Left ventricle myocardium inferior (tissue), 1 donor: ENCODE measurements at regions not wholly inside any gene's neighbourhood (a gene's known extent, or its start where the extent isn't known, plus 50 kb on each side); places are given as distances from the start of the nearest gene placed in this dataset.

Experiments
- DNase-seq: peaks from one replicate; pipeline ENCODE4 v3.0.0-alpha.2; 2020
- H3K27ac ChIP-seq: fragments of 200-600 bp; replicated peaks from 2 replicates; pipeline ENCODE4 v1.8.0; 2021
- H3K27me3 ChIP-seq: fragments of 200-600 bp; 2 replicates; pipeline ENCODE4 v1.8.0; 2021; ENCODE audit warnings: low read depth
- H3K36me3 ChIP-seq: fragments of 200-600 bp; 2 replicates; pipeline ENCODE4 v1.8.0; 2021
- H3K4me1 ChIP-seq: fragments of 200-600 bp; 2 replicates; pipeline ENCODE4 v1.8.0; 2021
- H3K4me3 ChIP-seq: fragments of 200-600 bp; 2 replicates; pipeline ENCODE4 v1.8.0; 2021; ENCODE audit warnings: mild to moderate bottlenecking, moderate library complexity
- H3K9me3 ChIP-seq: fragments of 200-600 bp; replicated peaks from 2 replicates; pipeline ENCODE4 v1.8.0; 2021
- CTCF ChIP-seq: fragments of 200-600 bp; IDR thresholded peaks from 2 replicates; pipeline ENCODE4 v1.8.0; 2021; ENCODE audit warnings: antibody characterized with exemption, mild to moderate bottlenecking, borderline replicate concordance
- intact Hi-C: fragments of 100-400 bp; cut with micrococcal nuclease; formaldehyde crosslinking; loops from one replicate; pipeline ENCODE4 v1.11.0; 2022
- donor health status: DM: no; HTN: yes; CAD: no; lungs with severe emphysema.

- H3K27me3 ChIP-seq: no peaks in the 10 kb centered on the region
- DNase-seq: no peak
- H3K4me1 ChIP-seq: peaks cover 6% of the 10 kb centered on the region
- H3K36me3 ChIP-seq: no peaks in the 10 kb centered on the region
- no peak overlapping the region for H3K27ac ChIP-seq
- no peaks in the 10 kb centered on the region for H3K9me3 ChIP-seq
- intact Hi-C loops: no loop called here
- H3K4me3 ChIP-seq: no peak overlapping the region
- no peak for TF ChIP-seq CTCF
Observed at GRCh38 chr20:39691151-39691862, 729.2 kb downstream of the DHX35 start.

- no peaks in the 10 kb centered on the region for H3K4me1 ChIP-seq
- no peak for TF ChIP-seq CTCF
- intact Hi-C loops: no loop called here
- no peaks in the 10 kb centered on the region for H3K36me3 ChIP-seq
- no peak overlapping the region for H3K27ac ChIP-seq
- DNase-seq: no peak
- H3K27me3 ChIP-seq: peaks cover 10% of the 10 kb centered on the region
- H3K4me3 ChIP-seq: no peak overlapping the region
- H3K9me3 ChIP-seq: peaks cover 14% of the 10 kb centered on the region
Observed at GRCh38 chr20:39676857-39677391, 714.8 kb downstream of the DHX35 start.

GRCh38 chr20:39676241-39676640 lies 714.1 kb downstream of the DHX35 start:
- TF ChIP-seq CTCF: no peak
- Histone ChIP-seq H3K27ac (no peak overlapping the region), H3K4me1 (no peaks in the 10 kb centered on the region), H3K27me3 (peaks cover 4% of the 10 kb centered on the region), H3K4me3 (no peak overlapping the region), H3K9me3 (peaks cover 14% of the 10 kb centered on the region), H3K36me3 (no peaks in the 10 kb centered on the region)
- intact Hi-C loops: no loop called here
- no peak for DNase-seq

GRCh38 chr20:39674842-39675241 lies 712.7 kb downstream of the DHX35 start:
- H3K27me3 ChIP-seq: peaks cover 2% of the 10 kb centered on the region
- intact Hi-C loops: no loop called here

GRCh38 chr20:39670988-39671387 lies 708.8 kb downstream of the DHX35 start:
- no peak overlapping the region for H3K27ac ChIP-seq
- TF ChIP-seq CTCF: no peak
- intact Hi-C loops: no loop called here

More at GRCh38 chr20:39674842-39675241, 712.7 kb downstream of the DHX35 start:
- no peak overlapping the region for H3K27ac ChIP-seq
- no peak for DNase-seq
- peaks cover 6% of the 10 kb centered on the region for H3K9me3 ChIP-seq
- no peak overlapping the region for H3K4me3 ChIP-seq
- H3K4me1 ChIP-seq: no peaks in the 10 kb centered on the region
- no peak for TF ChIP-seq CTCF
- no peaks in the 10 kb centered on the region for H3K36me3 ChIP-seq

More at GRCh38 chr20:39670988-39671387, 708.8 kb downstream of the DHX35 start:
- H3K4me3 ChIP-seq: no peak overlapping the region
- H3K27me3 ChIP-seq: no peaks in the 10 kb centered on the region
- H3K4me1 ChIP-seq: no peaks in the 10 kb centered on the region
- no peaks in the 10 kb centered on the region for H3K36me3 ChIP-seq
- no peak for DNase-seq
- no peaks in the 10 kb centered on the region for H3K9me3 ChIP-seq
